H1 (cell line): ENCODE measurements at regions not wholly inside any gene's neighbourhood (a gene's known extent, or its start where the extent isn't known, plus 50 kb on each side); places are given as distances from the start of the nearest gene placed in this dataset.

Experiments used
- CBX8 ChIP-seq: fragments of 300-800, 300-1000 bp; sonication (generic); IDR thresholded peaks from 2 replicates; pipeline ENCODE4 v1.7.1; 2016; ENCODE audit warnings: low read depth, low read length, borderline replicate concordance
- CHD7 ChIP-seq: fragments of 300-600 bp; sonication (generic); IDR thresholded peaks from 2 replicates; pipeline ENCODE4 v1.7.1; 2012; ENCODE audit warnings: low read length, moderate library complexity, mild to moderate bottlenecking, inconsistent platforms; ENCODE audit not compliant: insufficient replicate concordance
- CTBP2 ChIP-seq: IDR thresholded peaks from 2 replicates; pipeline ENCODE4 v1.7.0; 2011; ENCODE audit warnings: borderline replicate concordance, mild to moderate bottlenecking, moderate library complexity, mixed read lengths, low read length; ENCODE audit not compliant: insufficient read depth, insufficient read length
- POU5F1 ChIP-seq: IDR thresholded peaks from 2 replicates; pipeline ENCODE4 v1.6.1; 2011; ENCODE audit warnings: low read depth, mild to moderate bottlenecking, low read length, moderate library complexity
- SIRT6 ChIP-seq: IDR thresholded peaks from one replicate; pipeline ENCODE4 v1.7.1; 2012; ENCODE audit warnings: low read length, inconsistent platforms
- SP1 ChIP-seq: IDR thresholded peaks from 2 replicates; pipeline ENCODE4 v1.6.1; 2011; ENCODE audit warnings: low read depth, low read length
- TAF1 ChIP-seq: IDR thresholded peaks from 2 replicates; pipeline ENCODE4 v1.6.1; 2011; ENCODE audit warnings: mild to moderate bottlenecking, low read depth, low read length
- TBP ChIP-seq: IDR thresholded peaks from 2 replicates; pipeline ENCODE4 v1.6.1; 2011; ENCODE audit warnings: low read depth, low read length, improper control_type of control experiment
- YY1 ChIP-seq: IDR thresholded peaks from 2 replicates; pipeline ENCODE4 v1.6.1; 2011; ENCODE audit warnings: low read depth, mild to moderate bottlenecking, low read length
- ZNF274 ChIP-seq: IDR thresholded peaks from 2 replicates; pipeline ENCODE4 v1.7.0; 2012; ENCODE audit warnings: low read length, borderline replicate concordance; ENCODE audit errors: extremely low read depth

DNA sequence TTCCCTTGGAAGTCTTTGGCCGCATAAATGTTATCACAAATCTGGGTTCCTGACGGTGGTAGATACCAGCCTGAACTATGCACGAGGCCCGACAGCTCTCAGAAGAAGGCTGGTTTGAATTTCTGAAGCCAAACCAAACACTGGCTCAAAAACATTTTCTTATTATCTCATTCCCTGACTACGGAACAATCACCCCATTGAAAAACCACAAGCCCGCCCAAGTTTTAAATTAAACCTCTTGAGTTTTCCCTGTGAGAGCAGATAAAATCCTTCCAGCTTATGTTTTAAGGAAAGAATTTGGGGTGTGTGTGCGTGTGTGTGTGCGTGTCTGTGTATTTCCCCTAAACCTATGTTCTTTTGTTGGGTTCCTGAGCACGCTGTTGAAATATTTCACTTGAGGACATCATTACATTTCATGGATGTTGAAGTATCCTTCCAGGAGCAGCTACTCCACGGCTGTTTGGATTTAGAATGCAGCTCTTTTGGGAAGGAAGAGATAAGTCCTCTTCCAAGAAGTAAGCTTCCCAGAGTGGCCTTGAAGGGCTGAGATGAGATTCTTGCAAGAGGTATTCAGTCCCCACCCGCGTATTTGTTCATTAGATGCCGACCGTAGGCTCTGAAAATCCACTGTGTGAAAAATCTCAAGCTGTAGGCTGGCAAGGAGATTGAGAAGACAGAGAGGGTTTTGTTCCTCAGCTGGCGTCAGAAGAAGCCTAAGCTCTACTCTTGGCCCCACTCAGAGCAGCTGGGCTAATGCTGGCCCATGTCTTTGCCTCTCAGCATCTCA is 131.0 kb upstream of the NCOR2 start (continued):
- TF ChIP-seq CHD7, result no peak
- no peak for TF ChIP-seq SP1
- no peak for TF ChIP-seq ZNF274
- TF ChIP-seq TBP, result no peak
- TF ChIP-seq CTBP2, result no peak
- no peak for TF ChIP-seq YY1
- no peak for TF ChIP-seq POU5F1
- TF ChIP-seq TAF1, result no peak
- no peak for TF ChIP-seq SIRT6
- TF ChIP-seq CBX8, result no peak
- TF ChIP-seq, all 59 proteins: peak for 0
